Fibroblast of the aortic adventitia (primary cell): ENCODE measurements at regions not wholly inside any gene's neighbourhood (a gene's known extent, or its start where the extent isn't known, plus 50 kb on each side); places are given as distances from the start of the nearest gene placed in this dataset.

Source experiments
- DNase-seq: peaks from one replicate; pipeline ENCODE4 v3.0.0-alpha.2; 2010; ENCODE audit warnings: low read depth
- H3K4me3 ChIP-seq: 2 replicates; pipeline ENCODE4 v1.5.1; 2011; ENCODE audit warnings: low read depth, mild to moderate bottlenecking, control low read depth, low read length, moderate library complexity
- CTCF ChIP-seq: IDR thresholded peaks from 2 replicates; pipeline ENCODE4 v1.5.1; 2011; ENCODE audit warnings: mild to moderate bottlenecking, low read length, control low read depth, inconsistent platforms; ENCODE audit not compliant: insufficient read depth

- H3K4me3 ChIP-seq: no peak overlapping the region
- DNase-seq: peak; percentile 60
- TF ChIP-seq CTCF: no peak
Observed at GRCh38 chr5:105903069-105903468, 1767.7 kb downstream of the EFNA5 start.

- H3K4me3 ChIP-seq: no peak overlapping the region
- no peak for DNase-seq
- no peak for TF ChIP-seq CTCF
Observed at GRCh38 chr5:105899726-105900125, 1771.0 kb downstream of the EFNA5 start.

- no peak for DNase-seq
Observed at GRCh38 chr5:105898183-105898582, 1772.6 kb downstream of the EFNA5 start.

GRCh38 chr5:105885266-105885665 lies 1785.5 kb downstream of the EFNA5 start:
- no peak for TF ChIP-seq CTCF
- DNase-seq: no peak
- no peak overlapping the region for H3K4me3 ChIP-seq

More at GRCh38 chr5:105898183-105898582, 1772.6 kb downstream of the EFNA5 start:
- no peak overlapping the region for H3K4me3 ChIP-seq
- TF ChIP-seq CTCF: no peak

- DNase-seq: no peak
- no peak overlapping the region for H3K4me3 ChIP-seq
- TF ChIP-seq CTCF: no peak
Observed at GRCh38 chr5:105882956-105883481, 1787.7 kb downstream of the EFNA5 start.

GRCh38 chr5:105878402-105878801 lies 1792.3 kb downstream of the EFNA5 start:
- TF ChIP-seq CTCF: no peak
- DNase-seq: no peak
- H3K4me3 ChIP-seq: no peak overlapping the region

- no peak for TF ChIP-seq CTCF
- DNase-seq: no peak
- H3K4me3 ChIP-seq: no peak overlapping the region
Observed at GRCh38 chr5:105877592-105877991, 1793.1 kb downstream of the EFNA5 start.
